H9 (cell line): ENCODE measurements at regions not wholly inside any gene's neighbourhood (a gene's known extent, or its start where the extent isn't known, plus 50 kb on each side); places are given as distances from the start of the nearest gene placed in this dataset.

Experiments used
- DNase-seq: peaks from one replicate; pipeline ENCODE4 v3.0.0-alpha.2; 2017
- H2AFZ ChIP-seq: one replicate; pipeline ENCODE4 v1.6.1; 2013; ENCODE audit warnings: mild to moderate bottlenecking, low read length, control low read depth, moderate library complexity
- H2AK5ac ChIP-seq: 2 replicates; pipeline ENCODE4 v1.6.1; 2013; ENCODE audit warnings: low read length, control low read depth, mixed read lengths; ENCODE audit not compliant: insufficient read length
- H2BK120ac ChIP-seq: one replicate; pipeline ENCODE4 v1.6.1; 2013; ENCODE audit warnings: low read depth, mild to moderate bottlenecking, low read length, control low read depth, inconsistent platforms; ENCODE audit not compliant: poor library complexity, severe bottlenecking
- H2BK12ac ChIP-seq: 2 replicates; pipeline ENCODE4 v1.6.1; 2013; ENCODE audit warnings: low read length, control low read depth, mixed read lengths, low read depth; ENCODE audit not compliant: insufficient read length
- H2BK15ac ChIP-seq: 2 replicates; pipeline ENCODE4 v1.6.1; 2013; ENCODE audit warnings: low read depth, low read length, control low read depth
- H2BK20ac ChIP-seq: one replicate; pipeline ENCODE4 v1.6.1; 2013; ENCODE audit warnings: low read depth, mild to moderate bottlenecking, low read length, control low read depth, inconsistent platforms; ENCODE audit not compliant: poor library complexity, severe bottlenecking
- H2BK5ac ChIP-seq: 2 replicates; pipeline ENCODE4 v1.6.1; 2013; ENCODE audit warnings: low read length, control low read depth, mixed read lengths; ENCODE audit not compliant: insufficient read length
- H3K14ac ChIP-seq: 2 replicates; pipeline ENCODE4 v1.6.1; 2013; ENCODE audit warnings: low read length, control low read depth; ENCODE audit not compliant: insufficient read depth
- H3K18ac ChIP-seq: 2 replicates; pipeline ENCODE4 v1.6.1; 2013; ENCODE audit warnings: low read depth, mild to moderate bottlenecking, mixed read lengths, low read length, control low read depth; ENCODE audit not compliant: insufficient read length
- H3K23ac ChIP-seq: 2 replicates; pipeline ENCODE4 v1.6.1; 2013; ENCODE audit warnings: low read length, control low read depth, mixed read lengths, low read depth; ENCODE audit not compliant: insufficient read length
- H3K23me2 ChIP-seq: 2 replicates; pipeline ENCODE4 v1.6.1; 2013; ENCODE audit warnings: low read depth, mild to moderate bottlenecking, mixed read lengths, low read length, control low read depth; ENCODE audit not compliant: insufficient read length, poor library complexity, severe bottlenecking
- H3K27ac ChIP-seq: 2 replicates; pipeline ENCODE4 v1.5.1; 2013; ENCODE audit warnings: low read length, control low read depth, mixed read lengths, low read depth; ENCODE audit not compliant: insufficient read length
- H3K27me3 ChIP-seq: 2 replicates; pipeline ENCODE4 v1.6.1; 2013; ENCODE audit warnings: low read length, control low read depth, inconsistent platforms; ENCODE audit not compliant: insufficient read depth
- H3K4ac ChIP-seq: 2 replicates; pipeline ENCODE4 v1.6.1; 2013; ENCODE audit warnings: low read depth, mild to moderate bottlenecking, control low read depth, inconsistent platforms, low read length, moderate library complexity
- H3K4me1 ChIP-seq: 2 replicates; pipeline ENCODE4 v1.6.1; 2013; ENCODE audit warnings: low read length, control low read depth, inconsistent platforms; ENCODE audit not compliant: insufficient read depth
- H3K4me2 ChIP-seq: 2 replicates; pipeline ENCODE4 v1.6.1; 2013; ENCODE audit warnings: low read length, control low read depth, mixed read lengths; ENCODE audit not compliant: insufficient read length, insufficient read depth
- H3K56ac ChIP-seq: 2 replicates; pipeline ENCODE4 v1.6.1; 2013; ENCODE audit warnings: low read depth, mild to moderate bottlenecking, mixed read lengths, low read length, control low read depth; ENCODE audit not compliant: insufficient read length
- H3K79me1 ChIP-seq: 2 replicates; pipeline ENCODE4 v1.6.1; 2013; ENCODE audit warnings: low read depth, mild to moderate bottlenecking, moderate library complexity, low read length, control low read depth, inconsistent platforms; ENCODE audit not compliant: insufficient read depth, poor library complexity, severe bottlenecking
- H3K79me2 ChIP-seq: 2 replicates; pipeline ENCODE4 v1.6.1; 2013; ENCODE audit warnings: low read length, control low read depth, inconsistent platforms; ENCODE audit not compliant: insufficient read depth
- H3K9ac ChIP-seq: 2 replicates; pipeline ENCODE4 v1.6.1; 2013; ENCODE audit warnings: low read length, control low read depth, mixed read lengths; ENCODE audit not compliant: insufficient read length; ENCODE audit errors: extremely low read depth
- H3K9me3 ChIP-seq: one replicate; pipeline ENCODE4 v1.6.1; 2013; ENCODE audit warnings: low read depth, low read length, inconsistent platforms; ENCODE audit not compliant: control insufficient read depth
- H3T11ph ChIP-seq: one replicate; pipeline ENCODE4 v1.6.1; 2013; ENCODE audit warnings: mild to moderate bottlenecking, low read length, control low read depth, inconsistent platforms
- H4K20me1 ChIP-seq: one replicate; pipeline ENCODE4 v1.6.1; 2013; ENCODE audit not compliant: control insufficient read depth, insufficient read length, insufficient read depth
- H4K5ac ChIP-seq: 2 replicates; pipeline ENCODE4 v1.6.1; 2013; ENCODE audit warnings: low read depth, mild to moderate bottlenecking, mixed read lengths, low read length, control low read depth; ENCODE audit not compliant: insufficient read length
- H4K8ac ChIP-seq: replicated peaks from 2 replicates; pipeline ENCODE4 v1.6.1; 2013; ENCODE audit warnings: low read length, control low read depth, mixed read lengths, low read depth; ENCODE audit not compliant: insufficient read length
- H4K91ac ChIP-seq: 2 replicates; pipeline ENCODE4 v1.6.1; 2013; ENCODE audit warnings: low read depth, mild to moderate bottlenecking, moderate library complexity, mixed read lengths, low read length, control low read depth; ENCODE audit not compliant: insufficient read length
- H3K27ac Mint-ChIP-seq, 3 experiments: 2 replicates in 2 of 3; 3 replicates in 1 of 3; pipeline ENCODE4 v1.8.0; 2020 to 2021; ENCODE audit warnings: mixed read lengths in 3 of 3, mild to moderate bottlenecking in 1 of 3, moderate library complexity in 1 of 3
- H3K27me3 Mint-ChIP-seq: 2 replicates; pipeline ENCODE4 v1.8.0; 2021; ENCODE audit warnings: low read depth, mild to moderate bottlenecking, moderate library complexity, mixed read lengths
- H3K36me3 Mint-ChIP-seq, 3 experiments: 2 replicates in 2 of 3; 3 replicates in 1 of 3; pipeline ENCODE4 v1.8.0; 2020 to 2021; ENCODE audit warnings: low read depth in 3 of 3, mixed read lengths in 3 of 3; ENCODE audit not compliant: insufficient read depth in 1 of 3
- H3K4me1 Mint-ChIP-seq, 2 experiments: 2 replicates each; pipeline ENCODE4 v1.8.0; 2020; ENCODE audit warnings: mixed read lengths in 2 of 2
- H3K4me3 Mint-ChIP-seq, 2 experiments: 2 replicates in 1 of 2; 3 replicates in 1 of 2; pipeline ENCODE4 v1.8.0; 2020 to 2021; ENCODE audit warnings: mild to moderate bottlenecking in 2 of 2, mixed read lengths in 2 of 2, moderate library complexity in 1 of 2
- H3K9me3 Mint-ChIP-seq, 2 experiments: 2 replicates in 1 of 2; 3 replicates in 1 of 2; pipeline ENCODE4 v1.8.0; 2020; ENCODE audit warnings: mild to moderate bottlenecking in 2 of 2, mixed read lengths in 2 of 2, moderate library complexity in 1 of 2
- CTCF ChIP-seq: fragments of 200-600 bp; sonication (generic); conservative IDR thresholded peaks from 3 replicates; pipeline ENCODE4 v1.8.0; 2021; ENCODE audit warnings: antibody characterized with exemption, mild to moderate bottlenecking
- whole genome bisulfite sequencing: extraction: QIAGEN DNeasy Blood & Tissue Kit; methylation state at CpG from one replicate; pipeline ENCODE4 v1.1.7; 2013; ENCODE audit warnings: missing lambda C conversion rate, low lambda C conversion rate, mixed read lengths; ENCODE audit not compliant: insufficient read length; ENCODE audit errors: extremely low coverage; 5-methylcytosine and 5-hydroxymethylcytosine counted together

GRCh38 chr6:140437619-140438345, 1063.3 kb upstream of the CITED2 start:
- H3K4me1 Mint-ChIP-seq = peaks cover 47 to 50% of the 10 kb centered on the region in 2 experiments
- Histone ChIP-seq H3K23me2 (no peaks in the 10 kb centered on the region), H3K14ac (no peak overlapping the region), H2BK12ac (no peak overlapping the region), H3K56ac (no peak overlapping the region), H4K91ac (no peak overlapping the region), H4K5ac (no peak overlapping the region), H3K27me3 (no peaks in the 10 kb centered on the region), H4K20me1 (no peaks in the 10 kb centered on the region), H3K4ac (no peak overlapping the region), H3K79me1 (no peaks in the 10 kb centered on the region), H4K8ac (no peak overlapping the region), H3K4me2 (no peak overlapping the region), H3K27ac (no peak overlapping the region), H2AFZ (no peak overlapping the region), H2BK120ac (no peak overlapping the region), H3K23ac (no peak overlapping the region), H2BK15ac (no peak overlapping the region), H3K18ac (no peak overlapping the region), H3K9me3 (peaks cover 20% of the 10 kb centered on the region), H3K79me2 (no peaks in the 10 kb centered on the region), H2BK20ac (no peak overlapping the region), H2AK5ac (peak overlapping the region; percentile 62), H3K4me1 (peaks cover 3% of the 10 kb centered on the region; the same call in 1 of the 2 replicates), H2BK5ac (peak overlapping the region; percentile 12), H3K9ac (no peak overlapping the region), H3T11ph (no peak overlapping the region)
- H3K4me3 Mint-ChIP-seq = no peak overlapping the region
- H3K9me3 Mint-ChIP-seq = peaks cover 43 to 44% of the 10 kb centered on the region in 2 experiments
- DNase-seq = no peak
- H3K27me3 Mint-ChIP-seq = no peaks in the 10 kb centered on the region
- H3K36me3 Mint-ChIP-seq = peaks cover 30 to 46% (median 42%) of the 10 kb centered on the region in 3 experiments
- no CpG with 5 or more reads among the region's 5 CpGs for WGBS
- no peak for TF ChIP-seq CTCF
- H3K27ac Mint-ChIP-seq = peak overlapping the region; percentile 65 to 93 (median 88)
